Fibroblast of gingiva (primary cell): ENCODE measurements at regions not wholly inside any gene's neighbourhood (a gene's known extent, or its start where the extent isn't known, plus 50 kb on each side); places are given as distances from the start of the nearest gene placed in this dataset.

Experiments
- DNase-seq: peaks from one replicate; pipeline ENCODE4 v3.0.0-alpha.2; 2011; ENCODE audit warnings: low read depth

DNA sequence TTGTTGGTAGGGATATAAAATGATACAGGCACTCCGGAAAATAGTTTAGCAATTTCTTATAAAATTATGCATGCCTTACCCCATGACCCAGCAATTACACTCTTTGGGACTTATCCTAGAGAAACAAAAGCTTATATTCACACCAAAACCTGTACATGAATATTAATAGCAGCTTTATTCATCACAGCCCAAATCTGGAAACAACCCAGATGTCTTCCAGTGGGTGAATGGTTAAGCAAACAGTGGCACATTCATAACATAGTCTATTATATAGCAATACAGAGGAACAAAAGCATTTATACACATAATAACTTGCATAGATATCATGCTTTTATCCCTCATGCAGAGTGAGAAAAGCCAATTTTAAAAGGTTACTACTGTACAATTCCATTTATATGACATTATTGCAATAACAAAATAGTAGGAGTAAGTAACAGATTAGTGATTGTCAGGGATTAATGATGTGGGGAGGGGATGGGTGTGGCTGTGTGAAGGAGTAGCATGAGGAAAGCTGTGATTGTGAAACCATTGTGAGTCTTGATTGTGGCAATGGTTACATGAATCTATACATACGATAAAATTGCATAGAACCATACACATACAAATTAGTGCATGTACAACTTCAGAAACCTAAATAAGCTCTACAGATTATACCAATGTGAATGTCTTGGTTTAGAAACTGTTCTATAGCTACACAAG, 363.1 kb upstream of the OR4E1 start:
- DNase-seq: no peak

- DNase-seq: no peak
Observed at GRCh38 chr14:22026527-22026926, 352.9 kb upstream of the OR4E1 start.

- DNase-seq: no peak
Observed at GRCh38 chr14:22025879-22026278, 352.3 kb upstream of the OR4E1 start.

DNA sequence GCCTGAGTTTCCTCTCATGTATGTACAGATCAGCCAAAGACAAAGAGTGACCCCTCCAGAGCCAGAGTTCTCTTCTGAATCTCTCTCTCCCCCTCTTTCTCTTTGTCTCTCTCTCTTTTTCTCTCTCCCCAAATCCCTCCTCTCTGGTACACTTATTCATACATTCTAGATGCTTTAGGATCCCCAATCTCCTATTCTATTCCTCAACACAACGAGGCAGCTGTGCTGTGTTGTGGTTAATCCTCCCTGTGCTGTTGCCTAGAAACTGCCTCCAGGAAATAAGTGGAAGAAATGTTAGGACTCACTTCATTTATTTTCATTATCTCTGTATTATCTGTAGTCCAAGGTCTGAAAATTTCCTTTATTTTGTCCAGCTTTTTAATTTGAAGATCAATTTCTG, 350.5 kb upstream of the OR4E1 start:
- no peak for DNase-seq

DNA sequence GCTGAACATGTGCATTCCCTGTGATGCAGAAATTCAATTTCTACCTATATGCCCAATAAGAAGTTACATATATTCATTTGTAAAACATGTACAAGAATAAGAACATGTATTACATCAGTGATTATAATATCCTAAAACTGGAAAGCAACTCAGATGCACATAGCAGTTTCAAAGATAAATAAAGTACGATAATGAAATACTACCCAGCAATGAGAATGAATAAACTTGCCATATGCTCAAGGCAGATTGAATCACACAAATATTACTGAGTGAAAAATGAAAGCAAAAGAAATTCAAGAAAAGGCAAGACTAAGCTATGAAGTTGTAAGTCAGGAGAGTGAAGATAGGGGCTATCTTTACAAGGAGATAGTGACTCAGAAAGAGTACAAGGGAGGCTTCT, 345.3 kb upstream of the OR4E1 start:
- DNase-seq: no peak

DNA sequence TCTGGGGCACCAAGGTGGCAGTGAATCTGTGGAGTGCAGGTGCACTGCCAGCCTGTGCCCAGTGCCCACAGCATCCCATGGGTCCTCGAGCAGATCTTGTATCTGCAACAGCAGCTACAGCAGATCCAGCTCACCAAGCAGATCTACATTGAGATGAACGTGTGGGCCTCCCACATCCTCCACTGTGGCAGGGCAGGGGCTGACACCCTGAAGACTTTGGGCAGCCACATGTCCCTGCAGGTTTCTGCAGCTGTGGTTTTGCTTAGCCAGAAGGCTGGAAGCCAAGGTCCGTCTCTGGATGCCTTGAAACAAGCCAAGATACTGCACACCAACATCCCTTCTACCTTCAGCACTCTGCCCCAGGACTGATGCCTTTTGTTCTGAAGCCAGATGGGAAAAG, 338.8 kb upstream of the OR4E1 start:
- no peak for DNase-seq

GRCh38 chr14:22011253-22011642, 337.6 kb upstream of the OR4E1 start:
- no peak for DNase-seq

GRCh38 chr14:22010545-22011252, 337.1 kb upstream of the OR4E1 start:
- no peak for DNase-seq

GRCh38 chr14:22008766-22009165, 335.1 kb upstream of the OR4E1 start:
- no peak for DNase-seq

DNA sequence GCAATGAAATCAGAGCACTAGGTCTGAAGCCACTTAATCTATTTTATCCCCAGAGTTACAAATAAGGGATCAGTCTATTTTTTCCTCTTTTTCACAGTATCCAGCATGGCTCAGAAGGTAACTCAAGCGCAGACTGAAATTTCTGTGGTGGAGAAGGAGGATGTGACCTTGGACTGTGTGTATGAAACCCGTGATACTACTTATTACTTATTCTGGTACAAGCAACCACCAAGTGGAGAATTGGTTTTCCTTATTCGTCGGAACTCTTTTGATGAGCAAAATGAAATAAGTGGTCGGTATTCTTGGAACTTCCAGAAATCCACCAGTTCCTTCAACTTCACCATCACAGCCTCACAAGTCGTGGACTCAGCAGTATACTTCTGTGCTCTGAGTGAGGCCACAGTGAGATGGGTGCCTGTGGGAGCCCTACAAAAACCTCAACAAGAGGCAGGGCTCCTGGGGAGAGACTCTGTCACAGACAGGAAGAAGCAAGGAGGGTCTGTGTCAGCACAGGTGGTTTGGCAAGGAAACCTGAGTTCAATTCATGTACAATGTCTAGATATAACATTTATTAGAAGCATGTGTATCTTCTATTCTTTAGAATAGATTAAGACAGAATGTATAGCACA, 334.3 kb upstream of the OR4E1 start:
- no peak for DNase-seq

GRCh38 chr14:22007363-22007762, 333.7 kb upstream of the OR4E1 start:
- no peak for DNase-seq

- DNase-seq: no peak
Observed at GRCh38 chr14:22003461-22003860, 329.8 kb upstream of the OR4E1 start.

DNA sequence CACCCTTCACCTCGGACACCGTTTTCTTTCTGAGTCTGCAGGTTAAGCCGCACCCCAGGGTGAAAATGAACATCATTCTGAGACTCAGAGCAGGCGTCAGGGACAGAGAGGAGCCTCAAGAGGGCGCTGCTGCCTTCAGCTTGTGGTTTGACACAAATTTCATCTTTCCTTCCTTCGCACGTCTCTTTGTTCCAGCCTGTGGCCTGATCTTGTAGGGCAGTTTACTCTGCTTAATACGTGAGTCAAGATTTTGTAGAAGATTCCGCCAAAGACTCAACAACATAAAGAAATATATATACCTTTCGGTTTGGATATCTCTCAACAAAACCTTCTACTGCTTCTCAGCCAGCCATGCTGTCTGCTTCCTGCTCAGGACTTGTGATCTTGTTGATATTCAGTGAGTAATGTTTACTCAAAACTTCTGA, 329.3 kb upstream of the OR4E1 start:
- DNase-seq: no peak

DNA sequence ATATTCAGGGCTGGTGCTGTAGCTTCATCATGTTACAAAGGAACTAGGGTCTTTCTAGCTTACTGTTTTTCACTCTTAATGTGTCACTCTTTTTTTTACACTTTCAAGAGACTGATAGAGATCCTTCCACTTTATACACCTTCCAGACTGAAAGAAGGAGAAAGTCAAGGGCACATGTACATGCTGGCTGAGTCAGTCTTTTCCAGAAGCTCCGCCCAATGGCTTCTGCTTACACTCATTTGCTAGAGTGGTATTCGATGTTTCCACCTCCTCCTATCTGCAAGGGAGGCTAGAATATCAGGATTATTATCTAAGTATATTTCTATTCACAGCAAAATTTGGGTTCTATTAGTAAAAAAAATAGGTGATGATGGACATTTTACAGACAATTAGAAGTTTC, 325.8 kb upstream of the OR4E1 start:
- no peak for DNase-seq

- DNase-seq: no peak
Observed at GRCh38 chr14:21997300-21997699, 323.7 kb upstream of the OR4E1 start.

DNA sequence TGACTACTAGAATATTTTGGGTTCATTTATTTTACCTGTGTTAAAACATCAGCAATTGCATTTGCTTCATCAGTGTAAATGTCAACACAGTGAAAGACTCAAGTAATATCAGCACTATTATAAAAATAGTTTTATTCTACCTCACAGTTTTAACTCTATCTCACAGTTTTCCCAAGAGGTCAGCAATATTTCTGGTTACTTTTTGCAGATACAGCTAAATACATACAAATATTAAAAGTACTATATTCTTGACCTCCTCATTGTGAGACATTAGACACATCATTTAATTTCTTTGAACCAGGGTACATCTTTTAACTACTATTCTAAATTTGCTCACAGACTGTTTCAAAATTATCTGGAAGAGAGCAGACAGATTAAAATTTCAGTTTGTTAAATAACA, 321.7 kb upstream of the OR4E1 start:
- DNase-seq: no peak

- DNase-seq: no peak
Observed at GRCh38 chr14:21993837-21994236, 320.2 kb upstream of the OR4E1 start.

- no peak for DNase-seq
Observed at GRCh38 chr14:21993070-21993469, 319.5 kb upstream of the OR4E1 start.

- DNase-seq: no peak
Observed at GRCh38 chr14:21991130-21991529, 317.5 kb upstream of the OR4E1 start.

DNA sequence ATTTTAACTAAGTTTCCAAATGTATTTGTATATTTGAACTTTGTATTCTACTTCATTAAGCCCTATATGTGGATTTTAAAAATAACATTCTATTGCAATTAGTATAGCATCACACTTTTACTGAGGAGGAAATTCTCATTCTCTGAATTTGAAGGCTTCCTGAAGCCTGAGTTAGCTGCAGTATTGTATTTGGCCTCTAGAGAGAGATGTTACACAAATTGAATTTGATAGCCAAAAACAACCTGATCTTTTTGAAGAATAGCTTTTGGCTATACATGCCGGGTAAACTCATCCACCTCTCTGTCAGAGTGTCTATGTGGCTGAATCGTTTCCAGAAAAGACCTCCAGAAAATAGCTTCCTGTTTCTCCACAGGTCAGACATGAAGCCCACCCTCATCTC, 316.5 kb upstream of the OR4E1 start:
- no peak for DNase-seq

DNA sequence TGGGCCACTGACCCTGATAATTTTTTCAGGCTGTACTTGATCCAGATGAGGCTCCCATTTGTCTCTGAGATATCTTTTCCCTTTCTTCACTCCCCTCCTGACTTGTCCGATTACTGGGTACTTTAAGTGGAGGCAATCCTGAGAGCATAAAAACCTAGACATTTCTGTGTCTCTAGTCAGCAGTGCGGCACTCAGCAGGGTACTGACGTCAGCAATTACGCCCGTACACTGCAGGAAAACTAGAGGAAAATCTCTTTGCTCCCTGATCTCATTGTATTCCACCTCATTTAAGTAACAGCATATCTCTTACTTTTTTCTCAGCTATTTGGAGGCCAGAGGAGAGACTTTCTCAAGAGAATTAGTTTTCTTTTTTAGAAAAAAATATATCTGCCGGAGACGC, 315.5 kb upstream of the OR4E1 start:
- no peak for DNase-seq

DNA sequence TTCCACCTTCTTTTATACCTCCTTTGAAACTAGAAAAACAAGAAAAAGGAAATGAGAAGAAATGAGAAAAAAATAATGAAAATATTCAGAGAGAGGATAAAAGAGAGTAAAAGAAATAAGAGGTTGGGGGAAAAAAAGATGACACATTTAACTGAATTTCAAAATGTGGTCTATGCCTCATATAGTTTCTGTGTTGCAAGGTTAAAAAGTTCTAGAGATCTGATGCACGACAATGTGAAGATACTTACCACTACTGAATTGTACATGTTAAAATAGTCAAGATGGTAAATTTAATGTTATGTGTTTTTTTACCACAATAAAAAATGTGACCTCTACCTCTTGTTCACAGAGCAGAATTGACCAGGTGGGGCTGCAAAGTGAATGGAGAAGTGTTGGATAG, 314.8 kb upstream of the OR4E1 start:
- DNase-seq: no peak

- DNase-seq: no peak
Observed at GRCh38 chr14:21987937-21988336, 314.3 kb upstream of the OR4E1 start.

DNA sequence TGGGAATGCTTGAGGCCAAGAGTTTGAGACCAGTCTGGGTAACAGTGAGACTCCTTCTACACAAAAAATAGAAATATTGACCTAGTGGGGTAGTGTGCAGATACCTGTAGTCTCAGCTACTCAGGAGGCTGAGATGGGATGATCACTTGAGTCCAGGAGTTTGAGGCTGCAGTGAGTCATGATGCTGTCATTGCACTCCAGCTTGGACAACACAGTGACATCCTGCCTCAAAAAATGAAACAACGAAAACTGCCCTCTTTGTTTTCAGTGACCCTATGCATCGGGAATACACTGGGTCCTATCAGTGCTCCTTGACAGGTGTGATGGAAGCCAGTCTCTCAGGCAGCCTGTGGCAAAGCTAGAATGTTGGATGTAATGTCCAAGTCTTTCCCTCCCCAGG, 311.5 kb upstream of the OR4E1 start:
- no peak for DNase-seq
